GM19238 (cell line): ENCODE measurements at regions not wholly inside any gene's neighbourhood (a gene's known extent, or its start where the extent isn't known, plus 50 kb on each side); places are given as distances from the start of the nearest gene placed in this dataset.

Experiments used
- DNase-seq: peaks from one replicate; pipeline ENCODE4 v3.0.0; 2011; ENCODE audit warnings: low spot score; ENCODE audit not compliant: insufficient read length

DNA sequence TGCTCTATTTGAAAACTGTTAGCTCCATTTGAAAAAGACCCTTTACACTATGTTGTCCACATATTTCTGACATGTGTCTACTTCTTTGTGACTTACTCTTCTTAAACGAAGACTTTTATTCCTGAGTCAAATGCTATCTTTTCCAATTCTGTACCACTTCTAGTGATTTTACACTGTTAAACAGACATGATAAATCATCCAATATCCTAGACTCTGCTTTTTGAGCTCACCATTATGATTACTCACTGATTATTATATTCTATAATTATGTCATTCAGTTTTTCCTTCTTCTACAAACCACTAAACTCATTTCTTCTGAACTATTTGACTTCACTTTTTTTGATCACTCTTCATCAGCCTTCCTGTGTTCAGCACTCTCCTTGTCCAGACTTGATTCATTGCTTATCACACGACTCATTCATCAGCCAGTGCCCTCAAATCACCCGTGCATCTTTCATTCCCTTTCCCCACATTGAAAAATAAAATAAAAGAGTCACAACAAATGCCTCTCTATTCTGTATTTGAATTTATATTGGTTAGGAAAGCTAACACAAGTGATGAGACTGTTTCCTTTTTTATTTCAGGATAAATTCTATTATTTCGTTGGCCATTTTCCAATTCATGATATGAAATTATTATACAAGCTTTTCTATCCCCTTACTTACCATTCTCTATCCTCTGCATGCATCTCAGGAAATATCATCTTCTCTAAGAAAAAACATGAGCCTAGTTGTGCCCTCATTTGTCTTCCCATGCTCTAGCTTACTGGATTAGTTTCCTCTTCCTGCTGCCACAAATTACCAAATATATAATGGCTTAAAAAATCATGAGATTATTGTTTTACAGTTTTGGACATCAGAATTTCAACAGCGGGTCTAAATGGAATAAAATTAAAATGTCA lies 1482.1 kb upstream of the MIR17HG start:
- no peak for DNase-seq

DNA sequence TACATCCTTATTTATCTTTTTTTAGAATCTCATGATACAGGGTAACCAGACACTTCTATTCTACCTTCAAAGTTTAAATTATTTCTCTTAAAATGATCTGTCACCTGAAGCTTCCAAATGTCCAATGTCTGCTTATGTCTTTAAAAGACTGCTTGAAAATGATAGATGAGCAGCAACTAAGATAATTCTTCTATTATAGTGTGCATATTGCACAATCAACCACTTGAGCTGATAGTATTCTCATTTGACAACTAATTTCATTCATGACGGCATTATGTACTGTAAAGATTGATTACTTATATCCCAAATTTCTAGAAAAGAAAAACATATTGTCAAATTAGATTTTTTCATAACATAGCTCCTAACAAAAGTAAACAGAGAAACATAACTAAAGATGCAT lies 1478.2 kb upstream of the MIR17HG start:
- DNase-seq = no peak

DNA sequence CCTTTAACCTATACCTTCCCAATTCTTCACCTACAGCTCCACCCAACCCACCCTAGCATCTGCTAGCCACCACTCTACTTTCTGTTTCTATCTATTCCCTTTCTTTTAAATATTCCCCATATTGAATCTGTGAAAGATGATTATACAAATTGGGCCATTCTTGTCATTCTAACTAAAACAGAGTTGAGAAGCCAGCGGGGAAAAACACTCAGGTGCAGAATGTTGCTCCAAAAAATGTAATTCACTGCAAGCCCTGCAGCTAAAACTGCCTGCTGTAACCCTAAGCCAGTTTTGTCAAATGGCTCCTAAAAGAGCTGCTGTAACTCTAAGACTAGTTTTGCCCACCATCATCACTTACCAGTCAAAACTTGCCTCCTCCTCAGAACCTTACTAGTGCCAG lies 1468.6 kb upstream of the MIR17HG start:
- DNase-seq = no peak

DNA sequence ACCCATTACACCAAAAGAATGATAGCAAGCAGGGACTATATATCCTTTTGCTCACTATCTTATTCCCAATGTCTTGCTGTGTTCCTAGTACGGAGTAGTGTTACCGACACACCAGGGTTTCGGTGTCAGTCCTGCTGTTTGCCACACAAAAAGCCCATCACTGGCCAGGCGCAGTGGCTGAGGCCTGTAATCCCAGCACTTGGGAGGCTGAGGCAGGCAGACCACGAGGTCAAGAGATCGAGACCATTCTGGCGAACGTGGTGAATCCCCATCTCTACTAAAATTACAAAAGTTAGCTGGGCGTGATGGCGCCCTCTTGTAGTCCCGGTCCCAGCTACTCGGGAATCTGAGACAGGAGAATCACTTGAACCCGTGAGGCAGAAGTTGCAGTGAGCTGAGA lies 1467.3 kb upstream of the MIR17HG start:
- no peak for DNase-seq

DNA sequence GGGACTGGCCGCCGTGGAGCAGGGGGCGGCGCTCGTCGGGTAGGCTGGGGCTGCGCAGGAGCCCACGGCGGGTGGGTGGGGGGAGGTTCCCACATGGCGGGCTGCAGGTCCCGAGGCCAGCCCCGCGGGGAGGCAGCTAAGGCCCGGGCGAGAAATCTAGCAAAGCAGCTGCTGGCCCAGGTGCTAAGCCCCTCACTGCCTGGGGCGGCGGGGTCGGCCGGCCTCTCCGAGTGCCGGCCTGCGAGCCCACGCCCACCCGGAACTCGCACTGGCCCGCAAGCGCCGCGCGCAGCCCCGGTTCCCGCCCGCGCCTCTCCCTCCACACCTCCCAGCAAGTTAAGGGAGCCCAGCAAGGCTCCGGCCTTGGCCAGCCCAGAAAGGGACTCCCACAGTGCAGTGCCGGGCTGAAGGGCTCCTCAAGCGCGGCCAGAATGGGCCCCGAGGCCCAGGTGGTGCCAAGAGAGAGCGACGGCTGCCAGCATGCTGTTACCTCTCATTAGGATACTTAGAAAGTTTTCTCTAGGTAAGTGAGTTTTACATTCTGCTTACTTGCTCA lies 1463.5 kb upstream of the MIR17HG start:
- no peak for DNase-seq

DNA sequence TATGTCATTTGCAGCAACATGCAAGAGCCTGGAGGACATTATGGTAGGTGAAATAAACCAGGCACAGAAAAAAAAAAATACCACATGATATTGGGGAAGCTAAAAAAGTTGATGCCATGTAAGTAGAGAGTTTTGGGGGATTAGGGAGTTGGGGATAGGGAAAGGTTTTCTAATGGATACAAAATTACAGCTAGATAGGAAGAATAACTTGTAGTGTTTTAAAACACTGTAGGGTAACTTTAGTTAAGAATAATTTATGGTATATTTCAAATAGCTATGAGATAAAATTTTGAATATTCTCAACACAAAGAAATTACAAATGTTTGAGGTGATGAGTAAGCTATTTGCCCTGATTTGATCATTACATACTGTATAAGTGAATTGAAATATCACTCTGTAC lies 1456.7 kb upstream of the MIR17HG start:
- no peak for DNase-seq

DNA sequence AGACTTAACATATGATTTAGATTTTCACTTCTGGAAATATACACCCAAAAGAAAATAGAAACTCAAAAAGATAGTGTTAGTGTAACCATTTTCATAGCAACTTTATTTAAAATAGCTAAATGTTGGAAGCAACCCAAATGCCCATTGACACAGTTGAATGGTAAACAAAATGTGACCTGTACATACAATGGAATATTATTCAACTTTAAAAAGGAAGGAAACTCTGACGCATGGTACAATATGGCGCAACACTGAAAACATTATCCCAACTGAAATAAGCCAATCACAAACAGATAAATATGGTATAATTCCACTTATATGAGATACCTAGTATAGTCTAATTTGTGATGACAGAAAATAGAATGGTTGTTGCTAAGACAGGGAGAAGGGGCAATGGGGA lies 1456.1 kb upstream of the MIR17HG start:
- no peak for DNase-seq

DNA sequence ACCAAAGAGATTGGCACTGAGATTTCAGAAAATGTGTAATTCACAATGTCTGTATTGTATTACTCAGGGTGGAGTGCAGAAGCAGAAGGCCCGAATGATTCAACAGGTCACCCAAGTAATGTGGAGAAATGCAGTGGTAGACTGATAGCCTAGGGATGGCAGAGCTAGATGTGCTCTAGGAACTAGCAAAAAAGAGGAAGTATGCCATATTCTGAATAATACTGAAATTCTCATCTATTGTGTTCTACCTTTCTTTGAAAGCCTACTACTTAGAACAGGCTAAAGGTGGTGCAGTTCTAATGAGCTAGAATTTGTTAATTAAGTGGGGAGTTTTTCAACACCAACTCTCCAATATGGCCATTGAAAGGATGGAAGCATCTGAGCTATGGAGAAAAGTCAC lies 1449.8 kb upstream of the MIR17HG start:
- DNase-seq = no peak

DNA sequence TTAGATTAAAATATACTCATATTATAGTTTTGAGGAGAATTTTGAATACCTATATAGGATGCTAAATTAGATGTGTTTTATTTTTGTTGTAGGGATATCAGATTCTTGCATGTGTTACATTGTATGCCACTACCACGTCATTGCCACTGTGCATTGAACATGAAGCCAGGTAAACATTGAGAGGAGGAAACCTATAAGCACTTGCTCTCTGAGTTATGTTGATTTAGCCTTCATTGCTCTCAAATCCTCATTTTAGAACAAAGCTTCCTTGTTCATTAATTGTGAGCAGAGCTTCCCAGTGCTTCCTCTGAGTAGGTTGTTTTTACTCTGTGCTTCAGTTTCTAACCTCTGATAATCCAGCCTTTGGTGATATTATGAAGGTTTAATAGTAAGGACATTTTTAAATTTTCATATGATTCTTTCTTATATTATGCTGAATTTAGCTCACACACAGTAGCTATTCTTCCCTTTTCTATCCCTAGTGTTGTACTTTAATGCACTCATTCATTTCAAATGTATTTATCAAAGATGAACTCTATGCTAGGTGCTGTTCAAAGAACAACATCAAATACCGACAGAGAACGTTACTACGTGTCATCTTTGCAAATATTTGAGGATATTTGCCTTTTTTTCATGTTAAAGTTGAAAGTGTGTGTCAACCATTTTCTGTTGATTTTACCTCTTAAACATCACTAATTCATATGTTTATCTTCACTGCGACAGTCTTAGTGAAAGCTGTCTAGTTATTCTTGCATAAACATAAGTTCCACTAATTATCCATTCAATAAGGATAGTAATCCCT lies 1448.0 kb upstream of the MIR17HG start:
- no peak for DNase-seq

DNA sequence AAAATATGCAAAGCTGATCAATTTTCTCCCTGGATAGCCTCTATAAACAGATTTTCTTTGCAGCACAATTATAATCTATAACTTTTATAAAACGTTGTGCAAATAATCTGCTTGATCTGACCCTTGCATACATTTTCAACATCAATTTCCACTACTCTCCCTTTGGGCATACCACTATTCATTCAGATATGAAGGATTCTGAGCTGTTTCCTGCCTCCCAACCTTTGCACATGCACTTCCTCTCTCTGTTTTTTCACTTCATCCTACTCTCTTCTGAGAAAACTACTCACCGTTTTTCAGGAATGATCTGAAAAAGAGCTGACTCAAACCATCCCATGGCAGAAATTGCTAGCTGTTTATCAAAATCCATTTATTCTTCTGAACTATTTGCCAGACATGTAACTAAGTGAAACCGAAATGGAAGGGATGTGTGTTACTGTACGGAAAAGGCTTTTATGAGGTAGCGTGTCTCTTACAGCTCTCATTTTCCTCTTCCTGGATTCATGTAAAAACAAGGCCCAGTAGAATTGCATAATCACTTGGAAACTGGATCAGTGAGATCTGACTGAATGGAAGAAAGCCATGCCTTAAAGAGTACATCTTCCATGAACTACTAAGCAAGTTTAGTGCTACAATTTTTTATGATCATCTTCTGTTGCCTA lies 1447.3 kb upstream of the MIR17HG start:
- DNase-seq = no peak

DNA sequence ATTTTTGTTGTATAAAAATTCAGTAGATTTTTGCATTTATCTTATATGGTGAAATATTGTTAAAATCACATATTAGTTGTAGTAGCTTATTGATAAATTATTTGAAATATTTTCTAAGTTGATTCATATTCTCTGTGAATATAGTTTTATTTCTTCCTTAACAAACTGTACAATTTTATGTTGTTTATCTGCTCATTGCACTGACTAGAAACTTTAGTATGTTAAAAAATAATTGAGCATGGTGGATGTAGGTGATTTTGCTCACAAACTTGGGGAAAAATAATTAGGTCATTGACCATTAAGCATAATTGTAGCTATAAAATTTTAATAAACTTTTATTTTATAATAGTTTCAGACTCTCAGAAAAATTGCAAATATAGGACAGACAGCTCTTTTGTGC lies 1445.3 kb upstream of the MIR17HG start:
- no peak for DNase-seq

DNA sequence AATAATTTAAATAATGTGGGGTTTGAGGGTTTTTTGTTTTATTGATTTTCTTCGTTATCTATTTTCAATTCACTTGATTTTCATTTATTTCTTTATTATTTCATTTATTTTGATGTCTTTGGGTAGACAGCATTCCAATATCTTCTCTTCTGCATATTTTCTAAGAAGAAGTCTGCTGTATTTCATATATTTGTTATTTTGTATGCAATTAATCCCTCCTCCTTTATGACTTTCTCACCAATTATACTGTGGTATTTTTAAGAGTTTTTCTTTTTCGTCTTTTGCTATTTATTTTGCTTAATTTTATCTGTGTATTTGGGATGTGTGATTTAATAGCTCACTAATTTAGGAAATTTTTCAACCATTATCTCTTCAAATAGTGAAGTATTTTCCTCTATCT lies 1444.4 kb upstream of the MIR17HG start:
- no peak for DNase-seq

DNA sequence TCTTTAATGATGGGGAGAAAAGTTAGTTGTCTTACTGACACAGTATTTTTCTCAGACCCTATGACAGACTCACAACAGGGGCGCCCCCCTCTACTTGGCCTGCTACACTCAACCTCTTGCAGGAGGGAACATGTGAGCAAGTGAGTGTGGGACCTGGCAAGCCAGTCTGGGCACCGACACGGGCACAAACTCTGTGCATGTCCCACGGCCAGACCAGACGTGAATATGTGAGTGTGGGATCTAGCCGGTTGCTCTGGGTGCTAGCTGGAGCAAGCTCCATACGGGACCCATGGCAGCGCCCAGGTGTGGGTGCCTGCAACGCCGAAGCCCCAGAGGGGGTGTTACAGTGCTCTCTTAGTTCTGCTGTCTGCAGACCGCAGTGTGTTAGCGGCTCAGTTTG lies 1437.3 kb upstream of the MIR17HG start:
- no peak for DNase-seq

DNA sequence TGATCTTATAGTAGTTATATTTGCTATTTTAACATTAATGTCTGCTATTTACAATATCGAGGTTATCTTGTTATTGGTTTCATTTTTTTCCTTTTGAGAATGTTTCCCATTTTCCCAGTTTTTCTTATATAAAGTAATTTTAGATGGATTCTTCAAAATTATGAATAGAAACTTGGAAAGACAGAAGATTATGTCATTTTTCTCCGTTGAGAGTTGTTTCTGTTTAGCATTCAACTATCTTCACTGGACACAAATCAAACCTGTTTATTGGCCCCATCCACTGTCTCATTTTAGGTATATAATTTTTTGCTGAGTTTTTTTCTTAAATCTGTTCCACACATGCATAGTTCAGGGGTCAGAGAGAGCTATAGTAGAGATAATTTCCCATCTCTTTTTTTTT lies 1430.9 kb upstream of the MIR17HG start:
- DNase-seq = no peak

DNA sequence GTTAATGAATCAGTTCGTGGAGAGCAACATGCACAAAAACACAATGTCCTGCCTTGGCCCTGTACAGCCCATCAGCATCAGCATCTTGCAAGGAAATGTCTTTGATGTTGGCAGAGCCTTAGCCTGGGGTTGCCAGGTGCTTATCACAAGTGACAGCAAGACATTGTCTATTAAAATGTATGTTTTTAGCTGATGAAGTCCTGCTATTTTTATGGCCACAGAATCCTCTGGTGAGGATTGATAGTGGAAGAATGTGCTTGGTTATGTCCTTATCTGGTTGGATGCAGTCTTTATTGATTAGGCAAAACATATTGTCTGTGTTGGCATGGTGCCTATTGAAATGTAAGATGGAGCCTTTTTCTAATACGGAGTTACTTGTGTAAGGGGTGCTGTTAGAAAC lies 1427.0 kb upstream of the MIR17HG start:
- DNase-seq = no peak

DNA sequence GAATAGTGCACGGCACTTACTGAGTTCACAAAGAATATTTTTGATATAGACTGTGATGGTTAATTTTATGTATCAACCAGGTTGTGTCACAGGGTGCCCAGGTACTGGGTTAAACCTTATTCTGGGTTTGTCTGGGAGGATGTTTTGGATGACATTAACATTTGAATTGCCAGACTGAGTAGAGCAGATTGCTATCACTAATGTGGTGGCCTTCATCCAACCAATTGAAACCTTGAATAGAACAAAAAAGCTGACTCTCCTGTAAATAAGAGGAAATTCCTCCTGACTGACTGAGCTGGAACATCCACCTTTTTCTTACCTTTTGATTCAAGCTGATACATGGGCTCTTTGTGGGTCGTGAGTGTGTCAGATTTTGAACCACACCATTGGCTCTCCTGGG lies 1424.4 kb upstream of the MIR17HG start:
- DNase-seq = no peak

DNA sequence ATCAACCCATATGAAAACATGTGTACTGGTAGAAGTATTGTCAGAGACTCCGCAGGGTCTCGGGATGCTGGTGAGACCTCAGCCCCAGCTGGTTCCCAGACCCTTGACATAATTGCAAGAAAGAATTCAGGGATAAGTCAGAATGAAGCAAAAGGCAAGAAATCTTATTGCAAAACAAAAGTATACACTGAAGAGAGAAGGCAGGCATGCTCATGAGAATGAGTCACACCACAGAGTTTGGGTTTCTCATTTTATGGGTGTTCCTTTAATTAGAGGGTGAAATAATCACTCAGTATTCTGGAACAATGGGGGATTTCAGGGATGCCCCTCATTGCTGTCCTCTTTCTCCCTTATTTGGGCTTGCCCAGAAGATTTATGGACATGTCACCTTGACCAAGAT lies 1423.8 kb upstream of the MIR17HG start:
- no peak for DNase-seq

DNA sequence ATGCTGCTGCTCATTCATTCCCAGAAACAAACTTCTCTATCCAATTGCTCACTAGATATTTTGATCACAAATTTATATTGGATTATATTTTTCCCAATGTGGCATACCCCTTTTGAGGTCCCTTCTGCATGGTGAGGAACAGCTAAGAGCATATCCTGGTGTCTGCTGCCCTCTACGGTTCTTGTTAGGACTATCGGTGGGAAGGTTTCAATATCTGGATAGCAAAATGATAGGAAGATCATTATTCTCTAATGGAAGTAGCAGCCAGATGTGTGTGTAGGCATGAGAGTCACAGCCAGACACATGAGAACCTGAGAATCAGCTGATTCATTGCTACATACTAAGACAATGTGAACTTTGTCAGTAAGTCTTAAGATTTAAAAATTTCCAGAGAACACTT lies 1422.4 kb upstream of the MIR17HG start:
- no peak for DNase-seq

DNA sequence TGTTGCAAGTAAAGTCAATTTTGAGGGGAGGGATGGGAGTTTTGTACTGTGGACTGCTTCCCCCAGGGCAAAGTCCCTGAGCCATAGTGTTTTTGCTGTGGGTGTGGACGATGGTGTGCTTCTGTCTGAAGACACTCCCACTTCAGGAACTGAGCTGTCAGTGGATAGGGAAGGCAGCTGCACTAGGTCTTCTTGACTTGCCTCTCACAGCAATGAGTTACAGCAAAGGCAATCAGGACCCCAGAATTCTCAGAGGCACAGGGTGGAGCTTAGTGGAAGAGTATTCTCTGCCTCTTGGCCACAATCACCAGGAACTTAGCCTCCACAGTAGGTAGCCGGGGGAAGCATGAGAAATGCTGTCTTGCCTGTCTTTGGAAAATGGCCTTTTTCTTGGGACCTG lies 1416.6 kb upstream of the MIR17HG start:
- DNase-seq = no peak

DNA sequence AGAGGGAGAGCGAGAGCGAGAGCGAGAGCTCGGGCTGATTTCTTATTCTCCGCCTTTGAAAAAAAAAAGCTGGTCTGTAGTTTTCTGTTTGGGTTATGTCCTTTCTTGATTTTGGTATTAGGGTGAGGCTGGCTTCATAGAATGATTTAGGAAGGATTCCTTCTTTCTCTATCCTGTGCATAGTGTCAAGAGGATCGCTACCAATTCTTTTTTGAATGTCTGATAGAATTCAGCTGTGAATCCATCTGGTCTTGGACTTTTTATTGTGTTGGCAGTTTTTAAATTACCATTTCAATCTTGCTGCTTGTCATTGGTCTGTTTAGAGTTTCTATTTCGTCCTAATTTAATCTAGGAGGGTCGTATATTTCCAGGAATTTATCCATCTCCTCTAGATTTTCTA lies 1414.6 kb upstream of the MIR17HG start:
- no peak for DNase-seq

DNA sequence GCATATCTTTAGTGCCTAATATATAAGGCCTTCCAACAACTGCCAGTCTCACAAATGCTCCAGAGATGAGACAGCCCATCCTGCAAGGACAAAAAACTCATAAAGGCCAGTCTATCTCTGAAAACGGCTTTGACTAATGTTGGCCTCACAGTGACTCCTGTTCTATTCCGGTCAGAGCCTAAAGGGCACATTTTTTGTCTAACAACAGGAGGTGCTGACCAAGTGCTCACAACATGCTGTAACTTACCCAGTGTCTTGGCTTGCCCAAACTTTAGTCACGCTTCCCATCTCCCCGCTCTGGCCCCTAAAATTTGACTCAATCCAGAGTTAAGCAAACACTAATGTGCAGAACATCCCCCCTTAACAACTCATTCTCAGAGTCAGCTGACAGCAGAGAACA lies 1411.2 kb upstream of the MIR17HG start:
- DNase-seq = no peak

DNA sequence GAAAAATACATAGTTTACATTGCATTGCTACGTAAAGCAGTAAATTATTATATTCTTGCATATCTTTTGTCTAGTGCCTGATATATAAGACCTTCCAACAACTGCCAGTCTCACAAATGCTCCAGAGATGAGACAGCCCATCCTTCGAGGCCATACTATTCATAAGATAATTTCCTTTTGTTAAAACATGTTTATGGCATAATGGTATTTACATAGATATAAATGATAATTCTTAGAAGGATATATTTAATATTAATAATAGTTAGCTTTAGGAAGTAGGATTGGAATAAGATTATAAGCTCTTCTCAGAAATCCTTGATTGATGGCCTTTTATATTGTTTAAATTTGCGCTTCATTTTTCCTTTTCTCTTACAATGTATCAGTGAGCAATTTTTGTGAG lies 1410.1 kb upstream of the MIR17HG start:
- no peak for DNase-seq
